ENCODE measurements at regions not wholly inside any gene's neighbourhood (a gene's known extent, or its start where the extent isn't known, plus 50 kb on each side); places are given as distances from the start of the nearest gene placed in this dataset. TPM values are rescaled to one million over a fixed set of nuclear protein-coding genes. Genes with fewer than 3 reads are reported as not detected.

- no peak overlapping the region for H3K27ac ChIP-seq
- TF ChIP-seq POLR2A (IDR thresholded peaks at IDR 0.05) (no peak), CTCF (IDR thresholded peaks at IDR 0.05) (no peak)
- no peaks in the 10 kb centered on the region for H3K4me1 ChIP-seq
- no peak overlapping the region for H3K4me3 ChIP-seq (replicated peaks in 1 of 3)
- H3K27me3 ChIP-seq, result no peaks in the 10 kb centered on the region
- H3K36me3 ChIP-seq, result no peaks in the 10 kb centered on the region
- H3K9me3 ChIP-seq, result no peaks in the 10 kb centered on the region
- DNase-seq, result no peak
- intact Hi-C loops (cut with DNase I), result no loop called here
Measured at GRCh38 chr5:120405923-120406322, 58.2 kb upstream of the PRR16 start.

- 84 to 87% methylated on average over 3 of the region's 3 CpGs for WGBS, 2 donors
- no peaks in the 10 kb centered on the region for H3K36me3 ChIP-seq
- DNase-seq, result no peak
- no peaks in the 10 kb centered on the region for H3K4me1 ChIP-seq
- no peaks in the 10 kb centered on the region for H3K9me3 ChIP-seq
- intact Hi-C loops (cut with DNase I), result no loop called here
- H3K27me3 ChIP-seq, result no peaks in the 10 kb centered on the region
- H3K27ac ChIP-seq, result no peak overlapping the region
- TF ChIP-seq CTCF (IDR thresholded peaks at IDR 0.05), result no peak
- TF ChIP-seq POLR2A (IDR thresholded peaks at IDR 0.05), result no peak
- H3K4me3 ChIP-seq (replicated peaks in 1 of 3), result no peak overlapping the region
Measured at GRCh38 chr5:120413686-120414085, 50.4 kb upstream of the PRR16 start.

Small RNA genes in the stretch of these regions (small RNA-seq; reads per million reads assigned to genes)
- not detected for gene RNU6-718P
